AG09319 (cell line): ENCODE measurements at regions not wholly inside any gene's neighbourhood (a gene's known extent, or its start where the extent isn't known, plus 50 kb on each side); places are given as distances from the start of the nearest gene placed in this dataset.
A peak's percentile ranks its signal among the peaks of the same experiment; 100 is the strongest.

Source experiments
- DNase-seq: peaks from one replicate; pipeline ENCODE4 v3.0.0-alpha.2; 2010; ENCODE audit warnings: low read depth; ENCODE audit errors: extremely low read depth
- CTCF ChIP-seq: IDR thresholded peaks from 2 replicates; pipeline ENCODE4 v1.5.1; 2011; ENCODE audit warnings: low read depth, mild to moderate bottlenecking, inconsistent platforms, low read length, moderate library complexity

- no peak for DNase-seq
- no peak for TF ChIP-seq CTCF
Observed at GRCh38 chr18:60445341-60445740, 72.8 kb upstream of the MC4R start.

- no peak for TF ChIP-seq CTCF
- DNase-seq, result peak; percentile 11
Observed at GRCh38 chr18:60446821-60447220, 74.2 kb upstream of the MC4R start.

GRCh38 chr18:60448487-60449267 lies 76.1 kb upstream of the MC4R start:
- DNase-seq, result no peak
- TF ChIP-seq CTCF, result no peak

GRCh38 chr18:60452421-60452820 lies 79.8 kb upstream of the MC4R start:
- DNase-seq, result no peak
- no peak for TF ChIP-seq CTCF

GRCh38 chr18:60466677-60467076 lies 94.1 kb upstream of the MC4R start:
- peak; percentile 5 for DNase-seq
- no peak for TF ChIP-seq CTCF

- no peak for DNase-seq
- TF ChIP-seq CTCF, result no peak
Observed at GRCh38 chr18:60469387-60470100, 97.0 kb upstream of the MC4R start.

- no peak for DNase-seq
- no peak for TF ChIP-seq CTCF
Observed at GRCh38 chr18:60471652-60472051, 99.1 kb upstream of the MC4R start.
